MCF 10A (cell line): ENCODE measurements at regions not wholly inside any gene's neighbourhood (a gene's known extent, or its start where the extent isn't known, plus 50 kb on each side); places are given as distances from the start of the nearest gene placed in this dataset.

Source experiments
- BruUV-seq: library from RNA; stranded (reverse); fragments of 400-500 nt; replicated peaks from 2 replicates; lab custom pipeline; 2021; lab: Mats Ljungman, UMichigan
- CTCF ChIA-PET: fragments of 300-600 bp; sonication (Branson Sonifier 250); formaldehyde crosslinking; extraction: SDS; loops from one replicate; lab custom pipeline; 2021; ENCODE audit warnings: antibody characterized with exemption, inconsistent platforms; lab: Yijun Ruan, JAX
- POLR2A ChIA-PET: fragments of 300-600, 350-650 bp; sonication (Branson Sonifier 250); formaldehyde crosslinking; extraction: SDS; loops from one replicate; lab custom pipeline; 2020; ENCODE audit warnings: antibody characterized with exemption, inconsistent platforms; lab: Yijun Ruan, JAX
- DNase-seq: peaks from one replicate; pipeline ENCODE4 v3.0.0-alpha.2; 2018; ENCODE audit not compliant: unreplicated experiment
- H3K27ac Mint-ChIP-seq: one replicate; pipeline ENCODE4 v1.8.0; 2022; ENCODE audit warnings: mild to moderate bottlenecking, low read depth, mixed read lengths; ENCODE audit not compliant: unreplicated experiment
- H3K27me3 Mint-ChIP-seq: one replicate; pipeline ENCODE4 v1.8.0; 2022; ENCODE audit warnings: mixed read lengths; ENCODE audit not compliant: insufficient read depth, unreplicated experiment
- H3K36me3 Mint-ChIP-seq: one replicate; pipeline ENCODE4 v1.8.0; 2022; ENCODE audit warnings: mild to moderate bottlenecking, moderate library complexity, mixed read lengths; ENCODE audit not compliant: insufficient read depth, unreplicated experiment
- H3K4me1 Mint-ChIP-seq: one replicate; pipeline ENCODE4 v1.8.0; 2022; ENCODE audit warnings: mixed read lengths; ENCODE audit not compliant: insufficient read depth, unreplicated experiment
- H3K4me3 Mint-ChIP-seq: one replicate; pipeline ENCODE4 v1.8.0; 2022; ENCODE audit warnings: mild to moderate bottlenecking, moderate library complexity, mixed read lengths; ENCODE audit not compliant: unreplicated experiment
- H3K9me3 Mint-ChIP-seq: one replicate; pipeline ENCODE4 v1.8.0; 2022; ENCODE audit warnings: mixed read lengths; ENCODE audit not compliant: unreplicated experiment
- CTCF ChIP-seq: fragments of 200-600 bp; IDR thresholded peaks from one replicate; pipeline ENCODE4 v1.8.0; 2022; ENCODE audit warnings: antibody characterized with exemption, mild to moderate bottlenecking; ENCODE audit not compliant: unreplicated experiment
- intact Hi-C: fragments of 100-400 bp; cut with micrococcal nuclease; formaldehyde crosslinking; loops from 2 replicates; pipeline ENCODE4 v1.14.1; 2022

GRCh38 chr5:159469496-159470372 is 139.4 kb upstream of the IL12B start:
- POLR2A ChIA-PET = interaction anchor here (1.2 kb wide), 1 partner anchor 19 kb away, joined by 3 read pairs; no protein-coding TSS in a partner anchor
- Mint-ChIP-seq H3K27ac (no peak overlapping the region), H3K4me1 (no peaks in the 10 kb centered on the region), H3K4me3 (no peak overlapping the region), H3K36me3 (no peaks in the 10 kb centered on the region), H3K9me3 (peaks cover 6% of the 10 kb centered on the region), H3K27me3 (peaks cover 3% of the 10 kb centered on the region)
- CTCF ChIA-PET = no interaction called here
- no peak for TF ChIP-seq CTCF
- intact Hi-C loops = no loop called here
- no peak for DNase-seq
- BruUV-seq = no TSS peak

GRCh38 chr5:159471904-159472303 is 141.6 kb upstream of the IL12B start:
- Mint-ChIP-seq H3K27ac (no peak overlapping the region), H3K9me3 (peaks cover 12% of the 10 kb centered on the region)
- no TSS peak for BruUV-seq

GRCh38 chr5:159475026-159475425 is 144.7 kb upstream of the IL12B start:
- Mint-ChIP-seq H3K4me3 (no peak overlapping the region), H3K27me3 (peaks cover 7% of the 10 kb centered on the region), H3K9me3 (peaks cover 12% of the 10 kb centered on the region), H3K36me3 (no peaks in the 10 kb centered on the region), H3K27ac (no peak overlapping the region), H3K4me1 (no peaks in the 10 kb centered on the region)
- TF ChIP-seq CTCF = no peak
- no peak for DNase-seq
- intact Hi-C loops = no loop called here
- CTCF ChIA-PET = interaction anchor here (0.6 to 1.8 kb wide), 3 partner anchors 11 to 452 kb away, joined by 3 to 8 read pairs (median 3); no protein-coding TSS in a partner anchor
- POLR2A ChIA-PET = no interaction called here
- BruUV-seq = no TSS peak

More at GRCh38 chr5:159471904-159472303, 141.6 kb upstream of the IL12B start:
- intact Hi-C loops = no loop called here
- Mint-ChIP-seq H3K4me1 (no peaks in the 10 kb centered on the region), H3K27me3 (peaks cover 7% of the 10 kb centered on the region), H3K36me3 (no peaks in the 10 kb centered on the region), H3K4me3 (no peak overlapping the region)
- POLR2A ChIA-PET = interaction anchor here (0.7 kb wide), 1 partner anchor 11 kb away, joined by 3 read pairs; no protein-coding TSS in a partner anchor
- CTCF ChIA-PET = interaction anchor here (0.7 kb wide), 1 partner anchor 154 kb away, joined by 4 read pairs; no protein-coding TSS in a partner anchor
- no peak for TF ChIP-seq CTCF
- no peak for DNase-seq

- intact Hi-C loops = no loop called here
- BruUV-seq = no TSS peak
- Mint-ChIP-seq H3K27me3 (peaks cover 7% of the 10 kb centered on the region), H3K4me3 (no peak overlapping the region), H3K27ac (no peak overlapping the region), H3K9me3 (peaks cover 12% of the 10 kb centered on the region), H3K4me1 (peaks cover 6% of the 10 kb centered on the region), H3K36me3 (no peaks in the 10 kb centered on the region)
- DNase-seq = no peak
- TF ChIP-seq CTCF = no peak
- CTCF ChIA-PET = interaction anchor here (0.7 to 1.2 kb wide), 2 partner anchors 34 to 37 kb away, joined by 3 read pairs; no protein-coding TSS in a partner anchor
- POLR2A ChIA-PET = interaction anchor here (0.5 kb wide), 1 partner anchor 456 kb away, joined by 4 read pairs; no protein-coding TSS in a partner anchor
Measured at GRCh38 chr5:159478950-159479349, 148.7 kb upstream of the IL12B start.
